CD14-positive monocyte (primary cell): ENCODE measurements at regions not wholly inside any gene's neighbourhood (a gene's known extent, or its start where the extent isn't known, plus 50 kb on each side); places are given as distances from the start of the nearest gene placed in this dataset.

Experiments used
- DNase-seq, 3 donors: peaks; one replicate each; pipeline ENCODE4 v3.0.0-alpha.2; 2011 to 2022
- H2AFZ ChIP-seq: 2 replicates; pipeline ENCODE4 v1.6.0; 2012; ENCODE audit warnings: mild to moderate bottlenecking, low read depth, low read length, inconsistent platforms; ENCODE audit not compliant: insufficient read depth, poor library complexity, severe bottlenecking
- H3K27ac ChIP-seq, 2 donors: 1 replicate in 1 of 2; 2 replicates in 1 of 2; pipeline ENCODE4 v1.5.1; 2012 to 2013; ENCODE audit warnings: low read length in 2 of 2, control low read depth in 1 of 2, inconsistent platforms in 1 of 2, low read depth in 1 of 2, mild to moderate bottlenecking in 1 of 2
- H3K27me3 ChIP-seq, 2 donors: one replicate each; pipeline versions ENCODE4 v1.6.0 to v1.6.1; 2011 to 2013; ENCODE audit warnings: low read length in 2 of 2; ENCODE audit not compliant: control insufficient read depth in 2 of 2, insufficient read depth in 2 of 2
- H3K36me3 ChIP-seq, 2 donors: replicated peaks in 1 of 2; 1 replicate in 1 of 2; 2 replicates in 1 of 2; pipeline versions ENCODE4 v1.5.1 to v1.6.1; 2012 to 2013; ENCODE audit warnings: low read length in 2 of 2, control low read depth in 1 of 2, inconsistent platforms in 1 of 2, mild to moderate bottlenecking in 1 of 2; ENCODE audit not compliant: insufficient read depth in 2 of 2, control insufficient read depth in 1 of 2
- H3K4me1 ChIP-seq, 2 donors: 1 replicate in 1 of 2; 2 replicates in 1 of 2; pipeline versions ENCODE4 v1.5.1 to v1.6.1; 2012 to 2013; ENCODE audit warnings: low read length in 2 of 2, control low read depth in 1 of 2, inconsistent platforms in 1 of 2, mild to moderate bottlenecking in 1 of 2, moderate library complexity in 1 of 2; ENCODE audit not compliant: insufficient read depth in 2 of 2, control insufficient read depth in 1 of 2
- H3K4me2 ChIP-seq: replicated peaks from 2 replicates; pipeline ENCODE3; 2012; ENCODE audit warnings: low read length, moderate library complexity, mild to moderate bottlenecking; ENCODE audit not compliant: poor library complexity, severe bottlenecking; ENCODE audit errors: extremely low read depth
- H3K4me3 ChIP-seq, 3 experiments: fragments of 200-600 bp in 1 of 3; sonication (generic) in 1 of 3; replicated peaks in 1 of 3; 1 replicate in 2 of 3; 2 replicates in 1 of 3; pipeline ENCODE4 v1.5.1; 2011 to 2013; ENCODE audit warnings: low read length in 3 of 3, mild to moderate bottlenecking in 3 of 3, control low read depth in 2 of 3, low read depth in 2 of 3, inconsistent platforms in 1 of 3, moderate library complexity in 1 of 3
- H3K79me2 ChIP-seq: 2 replicates; pipeline ENCODE4 v1.6.0; 2012; ENCODE audit warnings: mild to moderate bottlenecking, control low read depth, inconsistent platforms, low read length, moderate library complexity; ENCODE audit not compliant: insufficient read depth
- H3K9ac ChIP-seq: 2 replicates; pipeline ENCODE4 v1.6.0; 2017; ENCODE audit warnings: low read length, mild to moderate bottlenecking; ENCODE audit not compliant: insufficient read depth, poor library complexity, severe bottlenecking
- H3K9me3 ChIP-seq, 2 donors: replicated peaks in 1 of 2; 1 replicate in 1 of 2; 2 replicates in 1 of 2; pipeline versions ENCODE4 v1.5.1 to v1.6.1; 2012 to 2013; ENCODE audit warnings: low read length in 2 of 2, control low read depth in 1 of 2; ENCODE audit not compliant: control insufficient read depth in 1 of 2, insufficient read depth in 1 of 2
- H4K20me1 ChIP-seq: 2 replicates; pipeline ENCODE4 v1.6.0; 2012; ENCODE audit warnings: mild to moderate bottlenecking, low read length, control low read depth, moderate library complexity; ENCODE audit not compliant: insufficient read depth
- H3K27ac Mint-ChIP-seq, 7 donors: one replicate each; pipeline ENCODE4 v1.8.0; 2020; ENCODE audit warnings: mild to moderate bottlenecking in 7 of 7, mixed read lengths in 7 of 7, moderate library complexity in 6 of 7, inconsistent platforms in 2 of 7
- H3K27me3 Mint-ChIP-seq, 3 donors: one replicate each; pipeline ENCODE4 v1.8.0; 2021 to 2022; ENCODE audit warnings: low read depth in 3 of 3, mild to moderate bottlenecking in 3 of 3, mixed read lengths in 3 of 3, moderate library complexity in 3 of 3, inconsistent platforms in 1 of 3
- H3K36me3 Mint-ChIP-seq, 2 donors: one replicate each; pipeline ENCODE4 v1.8.0; 2020; ENCODE audit warnings: mixed read lengths in 2 of 2, inconsistent platforms in 1 of 2, mild to moderate bottlenecking in 1 of 2
- H3K4me1 Mint-ChIP-seq: one replicate; pipeline ENCODE4 v1.8.0; 2020; ENCODE audit warnings: mild to moderate bottlenecking, mixed read lengths
- H3K4me3 Mint-ChIP-seq, 2 donors: one replicate each; pipeline ENCODE4 v1.8.0; 2020; ENCODE audit warnings: mild to moderate bottlenecking in 2 of 2, mixed read lengths in 2 of 2, moderate library complexity in 1 of 2
- H3K9me3 Mint-ChIP-seq, 7 donors: one replicate each; pipeline ENCODE4 v1.8.0; 2020 to 2022; ENCODE audit warnings: mixed read lengths in 7 of 7, mild to moderate bottlenecking in 6 of 7, moderate library complexity in 6 of 7, inconsistent platforms in 2 of 7
- WGBS: methylation state at CpG from one replicate; pipeline ENCODE4 v1.1.5; 2013; ENCODE audit warnings: missing lambda C conversion rate; ENCODE audit not compliant: insufficient coverage; 5-methylcytosine and 5-hydroxymethylcytosine counted together
- intact Hi-C, 2 donors: fragments of 100-400 bp; cut with micrococcal nuclease; formaldehyde crosslinking; loops; one replicate each; pipeline versions ENCODE4 v1.15.0 to v1.15.1; 2023
- TF ChIP-seq, protein P1 (sequence below): fragments of 200-600 bp; IDR thresholded peaks from one replicate; pipeline ENCODE4 v1.8.0; 2022; ENCODE audit warnings: antibody characterized with exemption, mild to moderate bottlenecking

GRCh38 chr11:11032066-11032465, 174.2 kb upstream of the ZBED5 start:
- no peak overlapping the region for H3K9ac ChIP-seq
- H2AFZ ChIP-seq, result no peak overlapping the region
- H3K36me3 ChIP-seq, result no peaks in the 10 kb centered on the region
- intact Hi-C loops, result loop anchor here in 1 of 2 donors (5.0 kb wide), 1 partner anchor 755 kb away; no protein-coding TSS in a partner anchor
- Mint-ChIP-seq H3K4me1 (no peaks in the 10 kb centered on the region), H3K9me3 (no peaks in the 10 kb centered on the region), H3K27me3 (peaks cover 7 to 16% (median 10%) of the 10 kb centered on the region in 3 donors), H3K4me3 (no peak overlapping the region), H3K27ac (no peak overlapping the region), H3K36me3 (no peaks in the 10 kb centered on the region)
- peaks cover 0 to 5% of the 10 kb centered on the region in 2 donors for H3K27me3 ChIP-seq
- no peak overlapping the region for H3K4me2 ChIP-seq
- H3K4me1 ChIP-seq, result no peaks in the 10 kb centered on the region
- no peaks in the 10 kb centered on the region for H3K9me3 ChIP-seq
- no peak for DNase-seq
- no peaks in the 10 kb centered on the region for H3K79me2 ChIP-seq
- no peak overlapping the region for H3K27ac ChIP-seq
- no peaks in the 10 kb centered on the region for H4K20me1 ChIP-seq
- TF ChIP-seq, protein P1, sequence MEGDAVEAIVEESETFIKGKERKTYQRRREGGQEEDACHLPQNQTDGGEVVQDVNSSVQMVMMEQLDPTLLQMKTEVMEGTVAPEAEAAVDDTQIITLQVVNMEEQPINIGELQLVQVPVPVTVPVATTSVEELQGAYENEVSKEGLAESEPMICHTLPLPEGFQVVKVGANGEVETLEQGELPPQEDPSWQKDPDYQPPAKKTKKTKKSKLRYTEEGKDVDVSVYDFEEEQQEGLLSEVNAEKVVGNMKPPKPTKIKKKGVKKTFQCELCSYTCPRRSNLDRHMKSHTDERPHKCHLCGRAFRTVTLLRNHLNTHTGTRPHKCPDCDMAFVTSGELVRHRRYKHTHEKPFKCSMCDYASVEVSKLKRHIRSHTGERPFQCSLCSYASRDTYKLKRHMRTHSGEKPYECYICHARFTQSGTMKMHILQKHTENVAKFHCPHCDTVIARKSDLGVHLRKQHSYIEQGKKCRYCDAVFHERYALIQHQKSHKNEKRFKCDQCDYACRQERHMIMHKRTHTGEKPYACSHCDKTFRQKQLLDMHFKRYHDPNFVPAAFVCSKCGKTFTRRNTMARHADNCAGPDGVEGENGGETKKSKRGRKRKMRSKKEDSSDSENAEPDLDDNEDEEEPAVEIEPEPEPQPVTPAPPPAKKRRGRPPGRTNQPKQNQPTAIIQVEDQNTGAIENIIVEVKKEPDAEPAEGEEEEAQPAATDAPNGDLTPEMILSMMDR, result no peak
- WGBS, result no CpG with 5 or more reads among the region's 1 CpG
- H3K4me3 ChIP-seq, result no peak overlapping the region

DNA sequence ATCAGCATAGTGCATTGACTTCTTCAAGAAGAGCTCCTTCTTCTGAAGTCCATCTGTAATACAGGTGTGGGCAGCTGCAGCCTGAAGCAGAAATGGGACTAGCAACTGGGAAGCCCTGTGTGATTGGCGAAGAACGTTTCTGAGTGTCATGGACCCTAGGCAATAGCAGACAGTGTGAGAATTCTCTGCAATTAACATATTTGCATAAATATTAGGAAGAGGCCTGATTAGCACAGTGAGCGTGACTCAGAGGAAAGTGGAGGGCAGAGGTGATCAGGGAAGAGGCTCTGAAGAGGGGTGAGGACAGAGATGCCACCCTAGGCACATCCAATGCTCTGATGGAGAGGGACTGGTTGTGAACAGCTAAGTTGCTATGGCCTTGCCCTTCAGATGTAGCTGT, 171.2 kb upstream of the ZBED5 start:
- Histone ChIP-seq H3K4me3 (no peak overlapping the region), H3K27me3 (peaks cover 0 to 7% of the 10 kb centered on the region in 2 donors), H3K9ac (no peak overlapping the region), H3K79me2 (no peaks in the 10 kb centered on the region), H3K9me3 (no peaks in the 10 kb centered on the region), H4K20me1 (no peaks in the 10 kb centered on the region), H3K27ac (no peak overlapping the region), H3K4me2 (no peak overlapping the region), H3K4me1 (no peaks in the 10 kb centered on the region), H3K36me3 (no peaks in the 10 kb centered on the region), H2AFZ (no peak overlapping the region)
- H3K9me3 Mint-ChIP-seq, result no peaks in the 10 kb centered on the region
- DNase-seq, result no peak
- H3K4me3 Mint-ChIP-seq, result no peak overlapping the region
- 88% methylated on average over 1 of the region's 3 CpGs for WGBS
- H3K27me3 Mint-ChIP-seq, result peaks cover 8 to 16% (median 10%) of the 10 kb centered on the region in 3 donors
- TF ChIP-seq, protein P1, result no peak
- no peaks in the 10 kb centered on the region for H3K36me3 Mint-ChIP-seq
- intact Hi-C loops, result loop anchor here in 1 of 2 donors (5.0 to 10.0 kb wide), 2 partner anchors 154 to 758 kb away; no protein-coding TSS in a partner anchor
- H3K4me1 Mint-ChIP-seq, result no peaks in the 10 kb centered on the region
- no peak overlapping the region for H3K27ac Mint-ChIP-seq
